ENCODE measurements at regions not wholly inside any gene's neighbourhood (a gene's known extent, or its start where the extent isn't known, plus 50 kb on each side); places are given as distances from the start of the nearest gene placed in this dataset.

- ChIA-PET POLR2A (ENCODE audit: low non-redundant PET) (no interaction called here), CTCF (no interaction called here)
- no peak for DNase-seq (ENCODE audit: low spot score)
- BruUV-seq (replicated peaks) = no TSS peak
- no peaks in the 10 kb centered on the region for H3K36me3 ChIP-seq (ENCODE audit: insufficient read depth, low read length, poor library complexity, severe bottlenecking)
- TF ChIP-seq EZH2 (IDR thresholded peaks at IDR 0.05; ENCODE audit: borderline replicate concordance, low read depth, low read length, poor library complexity, severe bottlenecking) (no peak), CTCF (conservative IDR thresholded peaks at IDR 0.05; ENCODE audit: low read depth, low read length) (no peak)
- no peak overlapping the region for H3K27ac ChIP-seq (ENCODE audit: low read depth, low read length, poor library complexity, severe bottlenecking)
- peaks cover 27% of the 10 kb centered on the region for H3K27me3 ChIP-seq (replicated peaks; ENCODE audit: insufficient read depth, low read depth, low read length, poor library complexity)
- no peak overlapping the region for H3K4me3 ChIP-seq (ENCODE audit: low read depth, low read length, poor library complexity, severe bottlenecking)
- H3K9me3 ChIP-seq (ENCODE audit: low read depth, low read length, poor library complexity, severe bottlenecking) = no peaks in the 10 kb centered on the region
- intact Hi-C loops (cut with micrococcal nuclease; ENCODE audit: unreplicated experiment) = no loop called here
- no peaks in the 10 kb centered on the region for H3K4me1 ChIP-seq (ENCODE audit: insufficient read depth, low read length, poor library complexity, severe bottlenecking)
Measured at GRCh38 chr10:117886766-117887165, 160.0 kb downstream of the RAB11FIP2 start.

DNA sequence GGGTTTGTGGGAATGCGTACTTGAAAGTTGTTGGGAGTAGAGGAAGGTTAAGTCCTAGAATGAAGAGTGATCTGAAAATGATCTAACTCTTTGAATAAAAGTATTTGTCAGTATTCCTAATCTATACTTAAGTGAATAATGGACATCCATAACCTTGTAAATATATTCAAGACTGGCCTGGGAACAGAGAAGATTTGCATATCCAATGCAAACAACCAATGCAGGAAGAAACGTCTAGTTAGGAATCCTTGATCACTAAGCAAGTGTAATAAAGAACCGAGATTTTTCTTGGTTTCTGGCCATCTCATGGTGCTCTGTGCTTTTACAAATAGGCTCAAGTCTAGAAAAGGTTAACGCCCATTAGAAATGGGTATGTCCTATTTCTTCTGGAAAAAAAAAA lies 157.1 kb downstream of the RAB11FIP2 start:
- intact Hi-C loops (cut with micrococcal nuclease; ENCODE audit: unreplicated experiment) = no loop called here
- H3K27me3 ChIP-seq (replicated peaks; ENCODE audit: insufficient read depth, low read depth, low read length, poor library complexity) = peaks cover 32% of the 10 kb centered on the region
- CTCF ChIA-PET = no interaction called here
- BruUV-seq (replicated peaks) = no TSS peak
- POLR2A ChIA-PET (ENCODE audit: low non-redundant PET) = no interaction called here
- no peaks in the 10 kb centered on the region for H3K36me3 ChIP-seq (ENCODE audit: insufficient read depth, low read length, poor library complexity, severe bottlenecking)
- DNase-seq (ENCODE audit: low spot score) = no peak
- no peak overlapping the region for H3K27ac ChIP-seq (ENCODE audit: low read depth, low read length, poor library complexity, severe bottlenecking)
- H3K4me3 ChIP-seq (ENCODE audit: low read depth, low read length, poor library complexity, severe bottlenecking) = no peak overlapping the region
- H3K4me1 ChIP-seq (ENCODE audit: insufficient read depth, low read length, poor library complexity, severe bottlenecking) = no peaks in the 10 kb centered on the region
- TF ChIP-seq EZH2 (IDR thresholded peaks at IDR 0.05; ENCODE audit: borderline replicate concordance, low read depth, low read length, poor library complexity, severe bottlenecking) (no peak), CTCF (conservative IDR thresholded peaks at IDR 0.05; ENCODE audit: low read depth, low read length) (no peak)
- no peaks in the 10 kb centered on the region for H3K9me3 ChIP-seq (ENCODE audit: low read depth, low read length, poor library complexity, severe bottlenecking)

DNA sequence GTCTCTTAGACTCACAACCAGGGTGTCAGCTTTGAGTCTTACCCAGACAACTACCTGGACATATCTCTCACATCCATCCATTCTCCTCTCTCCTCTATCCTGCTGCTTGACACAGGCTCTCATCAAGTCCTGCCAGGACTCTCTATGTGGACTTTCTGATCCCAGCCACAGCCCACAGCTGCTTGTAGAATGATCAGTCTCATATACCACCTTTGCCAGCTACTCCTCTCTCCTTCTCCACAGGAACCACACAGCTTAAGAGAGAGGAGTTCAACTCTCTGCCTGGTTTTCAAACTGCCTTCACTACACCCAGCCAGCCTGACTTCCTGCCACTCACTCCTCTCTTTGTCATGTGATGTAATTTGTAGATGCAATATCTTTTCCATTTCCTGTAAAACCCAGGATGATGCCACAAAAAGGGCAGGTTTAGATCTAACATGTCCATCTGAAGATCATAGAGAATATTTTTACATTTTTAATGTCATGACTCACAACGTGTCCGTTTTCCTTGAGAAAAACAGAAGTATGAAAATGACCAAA lies 154.0 kb downstream of the RAB11FIP2 start:
- Histone ChIP-seq H3K4me3 (ENCODE audit: low read depth, low read length, poor library complexity, severe bottlenecking) (no peak overlapping the region), H3K36me3 (ENCODE audit: insufficient read depth, low read length, poor library complexity, severe bottlenecking) (no peaks in the 10 kb centered on the region), H3K27me3 (replicated peaks; ENCODE audit: insufficient read depth, low read depth, low read length, poor library complexity) (peaks cover 14% of the 10 kb centered on the region), H3K4me1 (ENCODE audit: insufficient read depth, low read length, poor library complexity, severe bottlenecking) (no peaks in the 10 kb centered on the region), H3K27ac (ENCODE audit: low read depth, low read length, poor library complexity, severe bottlenecking) (no peak overlapping the region), H3K9me3 (ENCODE audit: low read depth, low read length, poor library complexity, severe bottlenecking) (no peaks in the 10 kb centered on the region)
- peak; percentile 2 for DNase-seq (ENCODE audit: low spot score)
- TF ChIP-seq CTCF (conservative IDR thresholded peaks at IDR 0.05; ENCODE audit: low read depth, low read length) (no peak), EZH2 (IDR thresholded peaks at IDR 0.05; ENCODE audit: borderline replicate concordance, low read depth, low read length, poor library complexity, severe bottlenecking) (no peak)
- intact Hi-C loops (cut with micrococcal nuclease; ENCODE audit: unreplicated experiment) = no loop called here
- BruUV-seq (replicated peaks) = no TSS peak
- ChIA-PET CTCF (no interaction called here), POLR2A (ENCODE audit: low non-redundant PET) (no interaction called here)

Data from A673 (cell line).